NCI-H524 (cell line): ENCODE measurements at regions not wholly inside any gene's neighbourhood (a gene's known extent, or its start where the extent isn't known, plus 50 kb on each side); places are given as distances from the start of the nearest gene placed in this dataset.
A peak's percentile ranks its signal among the peaks of the same experiment; 100 is the strongest.

Experiments
- DNase-seq, 2 experiments: peaks; one replicate each; lab custom pipeline; 2025; lab: John Stamatoyannopoulos, UW

DNA sequence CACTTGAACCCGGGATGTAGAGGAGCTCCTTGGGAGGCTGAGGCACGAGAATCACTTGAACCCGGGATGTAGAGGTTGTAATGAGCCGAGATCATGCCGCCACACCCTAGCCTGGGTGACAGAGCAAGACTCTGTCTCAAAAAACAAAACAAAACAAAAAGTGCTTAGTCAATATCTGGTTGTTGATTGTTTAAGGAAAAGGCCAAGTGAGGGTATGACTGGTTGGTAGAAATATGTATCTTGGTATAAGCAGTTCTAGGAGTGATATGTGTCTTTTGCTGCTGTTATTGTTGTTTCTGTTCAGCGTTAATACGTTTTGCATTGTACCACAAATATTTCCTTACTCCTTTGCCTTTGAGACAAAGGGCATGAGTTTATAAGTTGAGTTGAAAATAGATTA, 210.7 kb upstream of the DMRT1 start:
- DNase-seq: no peak

DNA sequence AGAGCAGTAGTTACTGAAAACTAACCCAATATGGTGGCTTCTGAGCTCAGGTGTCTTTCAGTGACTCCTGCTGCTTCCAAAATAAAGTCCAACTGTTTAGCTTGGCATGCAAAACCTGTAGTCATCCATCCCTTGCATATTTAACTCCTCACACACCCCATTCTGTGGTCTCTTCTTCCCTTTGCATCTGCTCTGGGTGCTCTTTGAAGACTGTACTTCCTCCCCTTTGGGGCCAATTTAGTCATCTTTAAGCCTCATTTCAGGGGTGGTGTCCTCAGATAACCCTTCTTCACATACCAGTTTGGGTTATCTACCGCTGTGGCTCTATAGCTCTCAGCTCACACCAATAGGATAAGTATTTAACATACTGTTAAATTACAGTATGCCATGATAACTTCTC, 209.9 kb upstream of the DMRT1 start:
- no peak for DNase-seq

DNA sequence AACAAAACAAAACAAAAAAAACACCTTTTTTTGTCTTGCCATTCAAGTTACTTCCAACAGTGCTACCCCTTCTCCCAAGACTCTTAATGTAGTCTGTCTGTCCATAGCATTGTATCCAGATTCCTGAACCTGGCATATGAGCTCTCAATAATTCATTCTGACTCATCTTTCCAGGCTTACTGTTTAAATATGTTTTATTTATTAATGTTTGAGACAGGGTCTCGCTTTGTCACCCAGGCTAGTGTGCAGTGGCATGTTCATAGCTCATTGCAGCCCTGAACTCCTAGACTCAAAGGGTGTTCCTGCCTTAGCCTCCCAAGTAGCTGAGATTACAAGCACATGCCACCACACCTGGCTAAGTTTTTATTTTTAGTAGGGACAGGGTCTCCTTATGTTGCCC, 208.0 kb upstream of the DMRT1 start:
- DNase-seq: no peak

DNA sequence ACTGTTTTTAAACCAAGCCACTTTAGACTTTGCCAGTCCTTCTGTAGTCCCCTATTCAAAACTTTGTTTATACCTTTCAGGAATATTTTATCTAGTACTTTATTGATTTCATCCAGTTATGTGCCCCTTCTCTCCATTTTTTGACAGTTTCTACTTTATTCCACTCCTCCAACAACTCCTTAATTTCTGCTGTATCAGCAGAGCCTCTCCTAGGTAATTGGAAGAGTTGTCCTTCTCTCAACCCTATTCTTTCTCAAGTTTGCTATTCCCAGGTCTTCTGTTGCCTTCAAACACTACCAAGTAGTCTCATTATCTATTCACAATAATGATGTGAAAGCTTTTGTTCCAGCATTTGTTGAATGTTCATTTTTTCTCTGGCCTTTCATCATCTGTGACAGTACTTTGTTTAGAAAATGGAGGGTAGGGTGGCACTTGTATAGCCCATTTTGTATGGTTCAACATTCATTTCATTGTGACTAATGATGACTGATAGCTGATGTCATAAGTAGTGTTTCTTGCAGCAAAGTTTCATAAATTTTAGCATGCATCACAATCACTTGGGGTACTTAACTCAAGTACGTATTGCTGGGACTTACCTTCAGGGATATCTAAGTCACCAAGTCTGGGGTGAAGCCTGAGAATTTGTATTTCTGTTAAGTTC, 204.4 kb upstream of the DMRT1 start:
- DNase-seq: no peak

DNA sequence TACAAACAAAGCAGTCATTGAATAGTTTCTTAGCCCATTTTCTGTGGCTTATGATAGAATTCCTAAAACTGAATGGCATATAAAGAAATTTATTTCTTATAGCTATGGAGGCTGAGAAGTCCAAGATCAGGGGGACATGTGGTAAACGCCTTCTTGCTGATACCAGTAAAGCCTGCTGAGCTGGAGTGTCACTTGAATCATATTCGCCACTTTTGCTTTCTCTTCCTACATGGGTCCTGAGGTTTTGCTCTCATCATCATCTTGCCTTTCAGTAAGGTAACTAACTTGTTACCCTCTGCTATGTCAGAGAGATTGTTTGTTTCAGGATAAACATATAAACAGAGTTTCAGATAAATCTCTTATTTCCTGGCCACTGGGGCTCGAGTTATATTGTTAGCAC, 203.3 kb upstream of the DMRT1 start:
- DNase-seq: no peak

GRCh38 chr9:642014-642413, 199.5 kb upstream of the DMRT1 start:
- peak; percentile 69 to 79 for DNase-seq

DNA sequence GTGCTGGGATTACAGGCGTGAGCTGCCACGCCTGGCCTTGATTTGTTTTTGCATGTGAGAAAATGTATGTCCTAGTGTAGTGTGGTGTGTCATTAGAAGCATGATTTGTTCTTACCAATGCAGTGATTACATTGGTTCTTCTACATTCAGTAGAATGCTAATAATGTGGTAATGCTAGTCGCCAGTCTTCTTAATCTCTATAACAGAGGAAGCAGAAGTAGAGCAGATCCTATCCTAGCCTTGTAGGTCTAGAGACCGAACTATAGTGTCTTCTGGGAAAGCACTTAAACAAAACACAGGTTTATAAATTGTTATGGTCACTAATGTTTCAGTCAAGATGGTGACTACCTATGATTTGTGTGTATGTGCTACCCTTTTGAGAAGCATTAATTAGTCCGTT, 197.5 kb upstream of the DMRT1 start:
- no peak for DNase-seq

GRCh38 chr9:647522-647921, 194.0 kb upstream of the DMRT1 start:
- no peak for DNase-seq

- DNase-seq: no peak
Measured at GRCh38 chr9:649128-650074, 192.1 kb upstream of the DMRT1 start.

DNA sequence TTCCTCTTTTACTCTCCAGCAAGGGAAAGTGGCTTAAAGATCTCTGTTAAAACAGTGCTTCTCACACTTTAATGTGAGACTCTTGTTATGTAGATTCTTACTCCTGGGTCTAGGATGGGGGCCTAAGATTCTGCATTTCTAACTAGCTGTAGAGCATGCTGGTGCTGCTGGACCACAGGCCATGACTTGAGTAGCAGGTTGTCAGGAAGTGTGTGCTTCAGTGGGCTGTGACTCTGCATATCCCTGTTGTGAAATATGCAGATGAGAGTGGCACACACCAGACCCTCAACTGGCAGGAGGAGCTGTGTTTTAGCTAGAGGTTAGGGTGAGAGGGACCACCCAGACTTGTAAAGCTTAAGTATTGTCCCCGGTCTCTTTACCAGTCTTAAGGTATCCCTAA, 191.1 kb upstream of the DMRT1 start:
- DNase-seq: no peak

DNA sequence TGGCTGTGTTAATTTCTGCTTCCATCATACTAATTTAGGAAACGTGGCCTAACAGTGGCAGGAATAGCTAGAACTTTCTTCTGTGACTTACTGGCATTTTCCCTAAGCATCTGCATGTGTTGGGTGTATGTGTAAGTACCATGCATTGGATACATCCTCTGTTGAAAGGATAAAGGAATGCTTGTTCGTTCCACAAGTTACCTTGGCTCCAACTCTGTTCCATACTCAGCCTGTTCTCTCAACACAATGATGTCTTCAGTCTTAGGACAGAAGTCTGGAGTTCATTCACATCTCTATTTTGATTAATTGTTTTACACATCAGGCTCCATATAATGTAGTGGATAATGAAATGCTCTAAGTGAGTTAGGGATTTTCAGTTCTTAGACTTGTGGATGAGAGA, 190.1 kb upstream of the DMRT1 start:
- DNase-seq: no peak

- DNase-seq: no peak
Measured at GRCh38 chr9:652914-653313, 188.6 kb upstream of the DMRT1 start.

GRCh38 chr9:653421-653820, 188.1 kb upstream of the DMRT1 start:
- DNase-seq: no peak

DNA sequence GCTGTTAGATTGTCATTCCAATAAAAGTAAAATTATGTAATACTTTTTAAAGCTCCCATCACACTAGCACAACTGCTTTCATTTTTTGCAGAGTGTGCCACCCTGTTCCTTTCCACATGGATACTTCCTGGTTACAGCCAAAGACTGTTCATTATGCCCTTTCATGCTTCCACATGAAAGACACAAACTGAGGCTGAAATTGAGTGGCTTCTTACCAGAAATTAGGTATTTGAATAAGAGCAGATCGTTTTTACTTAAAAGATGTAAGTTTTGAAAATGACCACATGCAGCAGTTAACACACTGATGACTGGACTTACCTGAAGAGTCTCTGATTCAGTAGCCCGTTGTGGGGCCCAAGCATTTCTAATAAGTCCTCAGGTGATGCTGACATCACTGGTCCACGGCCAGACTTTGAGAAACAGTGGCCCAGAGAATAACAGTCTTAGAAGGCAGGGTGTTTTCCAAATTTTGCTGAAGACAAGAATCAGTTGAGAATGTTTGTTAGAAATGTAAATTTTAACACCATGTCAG, 187.6 kb upstream of the DMRT1 start:
- no peak for DNase-seq

DNA sequence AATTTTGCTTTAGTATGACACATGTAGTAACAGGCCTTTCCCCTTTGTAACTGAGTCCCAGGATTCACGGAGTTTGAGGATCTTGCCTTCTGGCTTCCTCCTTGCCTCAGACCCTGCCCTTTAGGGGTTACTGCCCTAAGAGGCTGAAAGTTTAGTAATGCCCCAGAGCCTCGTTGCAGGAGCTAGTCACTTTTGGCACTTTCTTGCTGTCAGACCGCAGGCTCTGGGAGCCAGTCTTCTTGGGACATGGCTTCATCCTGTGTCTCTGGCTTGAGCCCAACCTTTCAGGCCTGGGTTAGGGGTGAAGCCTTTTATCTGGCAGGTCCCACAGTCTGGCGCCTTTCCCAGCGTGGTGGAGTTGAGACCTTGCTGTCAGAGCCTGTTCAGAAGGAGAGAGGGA, 185.6 kb upstream of the DMRT1 start:
- no peak for DNase-seq

DNA sequence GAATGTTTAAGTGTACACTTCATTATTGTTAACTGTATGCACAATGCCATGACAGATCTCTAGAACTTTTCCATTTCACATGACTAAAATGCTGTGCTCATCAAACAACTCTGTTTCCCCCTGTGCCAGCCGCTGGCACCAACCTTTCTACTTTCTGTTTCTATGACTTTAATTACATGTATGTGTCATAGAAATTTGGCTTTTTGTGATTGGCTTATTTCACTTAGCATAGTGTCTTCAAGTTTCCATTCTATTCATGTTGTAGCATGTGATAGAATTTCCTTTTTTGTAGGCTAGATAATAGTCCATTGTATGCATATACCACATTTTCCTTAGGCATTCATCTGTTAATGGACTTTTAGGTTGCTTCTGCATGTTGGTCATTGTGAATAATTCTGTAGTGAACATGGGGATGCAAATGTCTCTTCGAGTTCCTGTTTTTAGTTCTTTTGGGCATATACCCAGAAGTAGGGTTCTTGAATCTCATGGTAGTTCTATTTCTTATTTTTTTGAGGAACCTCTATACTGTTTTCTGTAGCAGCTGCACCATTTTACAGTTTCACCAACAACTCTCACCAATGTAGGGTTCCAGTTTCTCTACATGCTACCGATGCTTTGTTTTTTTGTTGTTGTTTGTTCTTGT, 184.4 kb upstream of the DMRT1 start:
- no peak for DNase-seq

DNA sequence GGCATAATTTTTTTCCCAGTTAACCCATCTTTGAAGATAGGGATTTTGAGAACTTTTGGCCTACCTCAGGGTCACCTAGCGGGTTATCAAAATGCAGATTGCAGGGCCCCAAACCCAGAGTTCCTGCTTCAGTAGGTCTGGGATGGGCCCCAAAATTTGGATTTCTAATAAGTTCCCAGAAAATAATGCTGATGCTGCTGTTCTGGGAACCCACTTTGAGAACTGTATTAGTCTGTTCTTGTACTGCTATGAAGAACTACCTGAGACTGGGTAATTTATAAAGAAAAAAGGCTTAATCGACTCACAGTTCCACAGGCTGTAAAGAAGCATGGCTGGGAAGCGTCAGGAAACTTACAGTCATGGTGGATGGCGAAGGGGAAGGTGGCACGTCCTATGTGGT, 182.2 kb upstream of the DMRT1 start:
- no peak for DNase-seq

- no peak for DNase-seq
Measured at GRCh38 chr9:660227-660626, 181.3 kb upstream of the DMRT1 start.

- no peak for DNase-seq
Measured at GRCh38 chr9:663541-663940, 178.0 kb upstream of the DMRT1 start.

- no peak for DNase-seq
Measured at GRCh38 chr9:665296-665695, 176.2 kb upstream of the DMRT1 start.

DNA sequence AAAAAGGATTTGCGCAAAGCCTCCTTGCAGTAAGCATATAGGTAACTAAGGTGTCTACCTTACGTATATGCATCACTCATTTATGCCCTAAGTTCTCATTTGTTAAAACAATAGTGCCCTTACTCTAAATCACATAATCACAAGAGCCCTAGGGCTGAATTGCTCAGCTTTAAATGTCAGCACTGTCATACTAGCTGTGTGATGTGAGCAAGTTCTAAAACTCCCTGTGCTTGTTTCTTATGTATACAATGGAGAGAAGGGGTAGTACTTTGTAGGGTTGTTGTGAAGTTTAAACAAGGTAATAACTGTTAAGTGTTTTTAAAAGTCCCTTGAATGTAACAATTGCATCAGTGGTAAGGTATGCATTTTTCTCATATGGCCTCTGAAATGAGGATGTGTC, 169.5 kb upstream of the DMRT1 start:
- no peak for DNase-seq

GRCh38 chr9:672851-673250, 168.6 kb upstream of the DMRT1 start:
- DNase-seq: no peak
